ENCODE measurements at regions not wholly inside any gene's neighbourhood (a gene's known extent, or its start where the extent isn't known, plus 50 kb on each side); places are given as distances from the start of the nearest gene placed in this dataset.

- Histone ChIP-seq H3K4me3 (replicated peaks; ENCODE audit: low read depth, low read length) (no peak overlapping the region), H3K36me3 (ENCODE audit: control insufficient read depth, insufficient read depth, low read length) (no peaks in the 10 kb centered on the region), H3K27me3 (replicated peaks; ENCODE audit: control insufficient read depth, insufficient read depth, low read length) (no peaks in the 10 kb centered on the region)
- DNase-seq (ENCODE audit: extremely low read depth, insufficient read length), result no peak
- TF ChIP-seq CTCF (IDR thresholded peaks at IDR 0.05; ENCODE audit: insufficient read depth, low read length, poor library complexity, severe bottlenecking), result no peak
Measured at GRCh38 chr21:33985117-33986050, 69.8 kb upstream of the ATP5PO start.

DNA sequence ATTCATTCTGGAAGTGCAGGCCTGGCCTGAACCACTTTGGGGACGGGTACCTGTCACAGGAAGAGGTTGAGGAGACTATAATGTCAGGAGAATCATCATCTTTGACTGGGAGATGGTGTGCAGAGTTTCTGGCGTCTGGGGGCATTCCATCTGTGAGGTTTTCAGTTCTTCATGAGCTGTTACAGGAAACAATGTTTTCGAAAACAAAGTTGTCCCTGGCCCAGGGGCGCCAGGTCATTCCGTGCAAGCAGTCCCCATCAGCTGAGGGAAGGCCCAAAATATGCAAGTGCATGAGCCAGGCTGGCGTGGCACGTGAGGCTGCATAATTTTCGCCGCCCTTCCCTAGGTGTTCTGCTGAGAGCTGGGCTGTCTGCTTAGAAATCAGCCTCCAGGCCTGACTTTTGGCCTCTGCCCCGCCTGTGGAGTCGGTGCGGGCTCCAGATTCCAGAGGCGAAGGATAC, 68.4 kb upstream of the ATP5PO start:
- no peak for TF ChIP-seq CTCF (IDR thresholded peaks at IDR 0.05; ENCODE audit: insufficient read depth, low read length, poor library complexity, severe bottlenecking)

DNA sequence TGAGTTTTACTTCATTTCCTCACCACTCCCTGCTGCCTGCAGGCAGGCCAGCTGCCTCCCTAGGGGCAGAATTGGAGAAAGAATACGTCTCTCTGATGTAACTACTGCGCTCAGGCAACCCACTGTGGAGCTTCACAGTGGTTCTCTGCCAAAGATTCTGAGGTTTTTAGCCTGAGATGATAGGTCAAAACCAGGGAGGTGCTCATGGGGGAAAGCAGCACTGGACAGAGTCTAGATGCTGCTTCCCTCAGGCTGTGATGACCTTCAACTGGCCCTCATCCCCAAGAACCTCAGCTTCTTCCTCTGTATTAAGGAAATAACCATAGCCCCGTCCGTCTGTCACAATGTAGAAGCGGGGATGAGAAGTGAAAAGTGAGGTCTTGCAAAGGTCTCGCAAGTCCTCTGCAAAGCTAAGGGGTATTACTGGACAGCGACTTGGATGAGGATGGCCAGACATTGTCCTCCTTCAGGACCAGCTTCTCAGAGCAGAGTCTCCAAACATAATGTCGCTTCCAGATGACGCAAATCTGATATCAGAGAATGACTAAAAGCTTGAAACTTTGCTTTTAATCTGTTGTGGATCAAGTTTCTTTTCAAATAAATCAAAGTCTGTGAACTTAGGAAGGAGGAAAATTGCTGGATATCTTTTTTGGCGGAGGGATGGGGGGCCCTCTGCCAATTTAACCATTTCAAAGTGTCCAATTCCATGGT, 65.9 kb upstream of the ATP5PO start:
- Histone ChIP-seq H3K27me3 (replicated peaks; ENCODE audit: control insufficient read depth, insufficient read depth, low read length) (no peaks in the 10 kb centered on the region), H3K4me3 (replicated peaks; ENCODE audit: low read depth, low read length) (no peak overlapping the region), H3K36me3 (ENCODE audit: control insufficient read depth, insufficient read depth, low read length) (no peaks in the 10 kb centered on the region)
- TF ChIP-seq CTCF (IDR thresholded peaks at IDR 0.05; ENCODE audit: insufficient read depth, low read length, poor library complexity, severe bottlenecking), result no peak
- no peak for DNase-seq (ENCODE audit: extremely low read depth, insufficient read length)

More for the DNA sequence above, 68.4 kb upstream of the ATP5PO start:
- DNase-seq (ENCODE audit: extremely low read depth, insufficient read length), result peak; percentile 36
- Histone ChIP-seq H3K36me3 (ENCODE audit: control insufficient read depth, insufficient read depth, low read length) (no peaks in the 10 kb centered on the region), H3K4me3 (replicated peaks; ENCODE audit: low read depth, low read length) (no peak overlapping the region), H3K27me3 (replicated peaks; ENCODE audit: control insufficient read depth, insufficient read depth, low read length) (no peaks in the 10 kb centered on the region)

DNA sequence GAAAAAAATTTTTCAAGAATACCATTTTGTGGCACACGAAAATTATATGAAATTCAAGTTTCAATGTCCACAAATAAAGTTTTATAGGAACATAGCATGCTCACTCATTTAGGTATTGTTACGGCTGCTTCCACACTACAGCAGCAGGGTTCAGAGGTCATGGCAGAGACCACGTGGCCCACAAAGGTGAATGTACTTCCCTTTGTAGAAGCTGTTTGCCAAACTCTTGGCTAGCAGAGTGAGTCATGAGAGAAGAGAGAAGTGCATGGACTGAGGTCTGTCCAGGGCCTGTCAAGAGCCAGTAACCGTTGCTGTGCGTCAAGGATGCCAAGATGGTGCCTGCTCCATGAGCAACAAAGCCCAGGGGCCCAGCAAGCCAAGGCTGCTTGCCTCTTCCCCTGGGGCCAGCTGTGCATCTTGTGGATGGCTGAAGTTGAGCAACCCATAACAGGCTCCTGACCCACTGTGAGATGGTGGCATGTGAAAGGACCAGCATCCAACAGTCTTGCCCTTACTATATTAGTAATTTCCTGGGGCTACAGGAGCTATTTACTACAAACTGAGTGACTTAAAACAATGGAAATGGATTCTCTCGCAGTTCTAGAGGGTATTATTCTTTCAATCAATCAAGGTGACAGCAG, 64.8 kb upstream of the ATP5PO start:
- no peaks in the 10 kb centered on the region for H3K27me3 ChIP-seq (replicated peaks; ENCODE audit: control insufficient read depth, insufficient read depth, low read length)
- no peak for DNase-seq (ENCODE audit: extremely low read depth, insufficient read length)
- H3K36me3 ChIP-seq (ENCODE audit: control insufficient read depth, insufficient read depth, low read length), result no peaks in the 10 kb centered on the region
- TF ChIP-seq CTCF (IDR thresholded peaks at IDR 0.05; ENCODE audit: insufficient read depth, low read length, poor library complexity, severe bottlenecking), result no peak
- H3K4me3 ChIP-seq (replicated peaks; ENCODE audit: low read depth, low read length), result no peak overlapping the region

- DNase-seq (ENCODE audit: extremely low read depth, insufficient read length), result no peak
Measured at GRCh38 chr21:33978585-33978984, 63.0 kb upstream of the ATP5PO start.

More at GRCh38 chr21:33978585-33978984, 63.0 kb upstream of the ATP5PO start:
- Histone ChIP-seq H3K27me3 (replicated peaks; ENCODE audit: control insufficient read depth, insufficient read depth, low read length) (no peaks in the 10 kb centered on the region), H3K36me3 (ENCODE audit: control insufficient read depth, insufficient read depth, low read length) (no peaks in the 10 kb centered on the region), H3K4me3 (replicated peaks; ENCODE audit: low read depth, low read length) (no peak overlapping the region)
- no peak for TF ChIP-seq CTCF (IDR thresholded peaks at IDR 0.05; ENCODE audit: insufficient read depth, low read length, poor library complexity, severe bottlenecking)
